Sigmoid colon (tissue), 6 donors: ENCODE measurements at regions not wholly inside any gene's neighbourhood (a gene's known extent, or its start where the extent isn't known, plus 50 kb on each side); places are given as distances from the start of the nearest gene placed in this dataset.
"Not testable (repeated sequence)": the region's sequence is repeated elsewhere in the genome, so short reads cannot be mapped to it uniquely, and the experiment has no call there.

Experiments
- DNase-seq: peaks from one replicate; pipeline ENCODE4 v3.0.0-alpha.2; 2019
- H3K27ac ChIP-seq, 4 donors: fragments of 200-600 bp; sonication (generic); one replicate each; pipeline ENCODE4 v1.5.1; 2016 to 2019; ENCODE audit warnings: mild to moderate bottlenecking in 1 of 4
- H3K27me3 ChIP-seq, 3 donors: fragments of 200-600 bp; sonication (generic); one replicate each; pipeline ENCODE4 v1.5.1; 2019; ENCODE audit warnings: mild to moderate bottlenecking in 1 of 3
- H3K36me3 ChIP-seq, 4 donors: fragments of 200-600 bp; sonication (generic); one replicate each; pipeline ENCODE4 v1.5.1; 2016 to 2019
- H3K4me1 ChIP-seq, 4 donors: fragments of 200-600 bp; sonication (generic); one replicate each; pipeline ENCODE4 v1.5.1; 2017 to 2019
- H3K4me3 ChIP-seq, 4 donors: fragments of 200-600 bp; sonication (generic); one replicate each; pipeline ENCODE4 v1.5.1; 2017 to 2019; ENCODE audit warnings: mild to moderate bottlenecking in 2 of 4, moderate library complexity in 1 of 4
- H3K9me3 ChIP-seq, 4 donors: fragments of 200-600 bp in 3 of 4; sonication (generic) in 3 of 4; one replicate each; pipeline versions ENCODE4 v1.5.1 to v1.6.1; 2013 to 2019
- CTCF ChIP-seq, 4 experiments: fragments of 450-650 bp in 3 of 4; fragments of 200-600 bp in 1 of 4; IDR thresholded peaks; one replicate each; pipeline ENCODE4 v1.5.1; 2016 to 2019; ENCODE audit warnings: antibody characterized with exemption in 4 of 4, mild to moderate bottlenecking in 3 of 4, moderate library complexity in 2 of 4
- EP300 ChIP-seq, 4 donors: sonication (generic); formaldehyde crosslinking; IDR thresholded peaks; one replicate each; pipeline ENCODE4 v1.6.1; 2017; ENCODE audit warnings: antibody characterized with exemption in 4 of 4
- POLR2A ChIP-seq, 2 donors: fragments of 450-650 bp; IDR thresholded peaks; one replicate each; pipeline ENCODE4 v1.6.1; 2016; ENCODE audit warnings: antibody characterized with exemption in 2 of 2, mild to moderate bottlenecking in 2 of 2, moderate library complexity in 2 of 2
- POLR2AphosphoS5 ChIP-seq, 4 donors: sonication (generic); formaldehyde crosslinking; IDR thresholded peaks; one replicate each; pipeline ENCODE4 v1.6.1; 2017; ENCODE audit warnings: antibody characterized with exemption in 4 of 4
- WGBS, 2 donors: extraction: QIAGEN DNeasy Blood & Tissue Kit; methylation state at CpG; one replicate each; pipeline ENCODE4 v1.1.7; 2013; 5-methylcytosine and 5-hydroxymethylcytosine counted together
- intact Hi-C: fragments of 100-400 bp; cut with DNase I; formaldehyde crosslinking; loops from one replicate; pipeline ENCODE4 v1.15.1; 2023
- donor health status: healthy with polysubstance abuse.
- donor health status: healthy.

DNA sequence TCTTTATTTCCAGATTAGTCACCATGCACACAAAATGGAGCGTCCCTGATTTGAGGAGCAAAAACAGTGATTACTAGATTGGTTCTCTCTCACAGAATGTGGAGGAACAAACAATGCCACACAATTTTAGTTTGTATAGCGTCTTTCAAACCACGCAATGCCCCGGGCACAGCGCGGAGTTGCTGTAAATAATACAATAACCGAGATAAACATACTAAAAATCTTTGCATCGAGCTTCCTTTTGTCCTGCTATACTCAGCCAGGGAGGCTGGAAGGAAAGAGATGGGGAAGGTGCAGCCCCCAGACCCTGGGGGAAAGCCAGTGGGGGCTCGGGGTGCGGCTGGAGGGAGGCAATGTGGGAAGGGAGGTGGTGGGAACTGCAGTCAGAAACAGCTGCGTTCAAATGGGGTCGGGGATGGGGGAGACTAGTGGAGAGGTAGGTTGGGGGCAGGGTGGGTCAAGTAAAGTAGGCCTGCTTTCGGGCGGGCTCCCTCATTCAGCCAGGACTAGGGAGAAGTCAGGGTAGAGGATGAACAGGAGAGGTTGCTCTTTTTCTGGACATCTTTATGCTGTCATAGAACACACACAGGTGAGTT, 366.3 kb downstream of the RPS6KC1 start:
- intact Hi-C loops: no loop called here
- no peaks in the 10 kb centered on the region for H3K36me3 ChIP-seq
- no peak overlapping the region for H3K4me3 ChIP-seq
- no peaks in the 10 kb centered on the region for H3K4me1 ChIP-seq
- no peak overlapping the region for H3K27ac ChIP-seq
- DNase-seq: no peak
- H3K9me3 ChIP-seq: no peaks in the 10 kb centered on the region
- 92 to 93% methylated on average over 14 of the region's 14 CpGs for WGBS, 2 donors
- no peaks in the 10 kb centered on the region for H3K27me3 ChIP-seq
- TF ChIP-seq CTCF (IDR thresholded peaks at IDR 0.05): no peak
- no peak for TF ChIP-seq POLR2A (IDR thresholded peaks at IDR 0.05)
- no peak for TF ChIP-seq POLR2AphosphoS5 (IDR thresholded peaks at IDR 0.05)
- no peak for TF ChIP-seq EP300 (IDR thresholded peaks at IDR 0.05)

- H3K4me1 ChIP-seq: no peaks in the 10 kb centered on the region
- no peaks in the 10 kb centered on the region for H3K27me3 ChIP-seq
- no peak for DNase-seq
- no peak overlapping the region for H3K27ac ChIP-seq
- H3K36me3 ChIP-seq: no peaks in the 10 kb centered on the region
- H3K9me3 ChIP-seq: no peaks in the 10 kb centered on the region
- intact Hi-C loops: no loop called here
- no peak overlapping the region for H3K4me3 ChIP-seq
- TF ChIP-seq POLR2A (IDR thresholded peaks at IDR 0.05): no peak
- TF ChIP-seq POLR2AphosphoS5 (IDR thresholded peaks at IDR 0.05): no peak
- no peak for TF ChIP-seq CTCF (IDR thresholded peaks at IDR 0.05)
- no peak for TF ChIP-seq EP300 (IDR thresholded peaks at IDR 0.05)
- 86 to 90% methylated on average over 5 of the region's 5 CpGs for WGBS, 2 donors
Measured at GRCh38 chr1:213417846-213418245, 366.8 kb downstream of the RPS6KC1 start.

DNA sequence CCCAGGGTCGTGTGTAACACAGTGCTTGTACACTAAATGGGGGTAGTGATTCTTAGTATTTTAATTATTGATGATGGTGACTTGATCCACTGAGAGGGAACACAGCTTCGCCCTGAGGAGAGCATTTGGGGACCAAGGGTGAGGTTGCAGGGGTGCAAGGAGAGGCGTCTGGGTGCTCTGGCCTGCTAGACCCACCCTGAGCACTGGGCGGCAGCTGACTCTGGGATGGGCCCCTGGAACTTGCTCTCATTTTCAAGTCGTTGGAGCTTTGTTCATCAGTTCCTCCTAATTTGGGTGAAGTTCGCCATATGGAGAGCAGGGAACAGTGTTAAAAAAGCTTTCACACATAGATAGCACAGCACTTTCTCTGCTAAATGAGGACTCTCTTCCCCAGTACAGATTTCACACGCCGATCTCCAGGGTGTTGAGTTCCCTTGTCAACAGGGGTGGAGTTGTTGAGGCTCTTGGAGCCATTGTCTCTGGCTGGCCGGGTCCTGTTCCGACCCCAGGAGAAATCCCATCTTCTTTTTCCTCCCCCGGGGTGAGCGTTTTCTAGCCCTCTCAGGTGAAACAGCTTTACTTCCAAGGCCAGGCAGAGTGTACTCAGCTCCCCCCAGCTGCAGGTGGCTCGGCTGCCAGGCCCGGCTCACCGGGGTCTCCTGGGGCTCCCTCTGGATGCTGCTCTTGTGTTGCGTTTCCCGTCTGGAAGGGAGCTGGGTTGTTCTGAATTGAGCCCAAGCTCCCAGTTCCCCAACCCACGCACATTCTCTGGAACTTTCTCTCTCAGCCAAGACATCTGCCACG, 367.4 kb downstream of the RPS6KC1 start:
- intact Hi-C loops: no loop called here
- Histone ChIP-seq H3K9me3 (no peaks in the 10 kb centered on the region), H3K36me3 (no peaks in the 10 kb centered on the region), H3K27me3 (no peaks in the 10 kb centered on the region), H3K27ac (no peak overlapping the region), H3K4me1 (no peaks in the 10 kb centered on the region), H3K4me3 (no peak overlapping the region)
- DNase-seq: no peak
- 80 to 86% methylated on average over 19 of the region's 19 CpGs for WGBS, 2 donors
- TF ChIP-seq POLR2AphosphoS5 (IDR thresholded peaks at IDR 0.05) (no peak), CTCF (IDR thresholded peaks at IDR 0.05) (no peak), EP300 (IDR thresholded peaks at IDR 0.05) (no peak), POLR2A (IDR thresholded peaks at IDR 0.05) (no peak)

DNA sequence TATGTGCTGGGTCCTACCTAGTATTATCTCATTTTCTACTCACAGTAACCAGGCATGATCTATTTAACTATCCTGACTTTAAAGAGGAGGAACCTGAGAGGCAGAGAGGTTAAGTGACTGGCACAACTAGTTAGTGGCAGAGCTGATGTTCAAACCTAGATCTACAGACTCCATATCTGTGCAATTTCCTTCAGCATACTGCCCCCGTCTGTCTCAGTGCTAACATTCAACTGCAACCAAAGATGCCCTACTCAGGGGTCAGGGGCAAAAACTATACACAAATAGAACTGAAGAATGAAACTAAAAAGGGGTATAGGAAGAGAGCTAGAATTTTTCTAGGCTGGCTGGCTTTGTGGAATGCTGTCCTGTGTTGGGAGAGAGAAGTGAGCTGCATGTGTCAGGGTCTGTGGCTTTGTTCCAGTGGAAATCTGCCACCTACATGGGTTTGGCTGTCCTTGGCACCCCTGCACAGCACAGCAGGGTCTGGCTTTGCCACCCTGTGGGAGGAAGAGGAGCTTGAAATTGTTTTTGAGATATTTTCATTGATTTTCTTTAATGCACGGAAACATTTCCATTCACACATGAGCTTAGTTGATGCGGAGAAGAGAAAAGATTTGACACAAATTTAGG, 368.5 kb downstream of the RPS6KC1 start:
- Histone ChIP-seq H3K4me3 (no peak overlapping the region), H3K9me3 (no peaks in the 10 kb centered on the region), H3K27ac (no peak overlapping the region), H3K4me1 (no peaks in the 10 kb centered on the region), H3K36me3 (no peaks in the 10 kb centered on the region), H3K27me3 (no peaks in the 10 kb centered on the region)
- intact Hi-C loops: no loop called here
- WGBS, 2 donors: 94 to 96% methylated on average over 3 of the region's 3 CpGs
- TF ChIP-seq CTCF (IDR thresholded peaks at IDR 0.05) (no peak), POLR2AphosphoS5 (IDR thresholded peaks at IDR 0.05) (no peak)
- no peak for DNase-seq

GRCh38 chr1:213421178-213421577, 370.1 kb downstream of the RPS6KC1 start:
- H3K9me3 ChIP-seq, H3K4me1 ChIP-seq, H3K27me3 ChIP-seq, intact Hi-C loops, DNase-seq, H3K4me3 ChIP-seq, H3K36me3 ChIP-seq, H3K27ac ChIP-seq: not testable (repeated sequence)
- 93 to 94% methylated on average over 7 of the region's 7 CpGs for WGBS, 2 donors
